Natural killer cell (primary cell): ENCODE measurements at regions not wholly inside any gene's neighbourhood (a gene's known extent, or its start where the extent isn't known, plus 50 kb on each side); places are given as distances from the start of the nearest gene placed in this dataset.

Source experiments
- ATAC-seq, 3 donors: fragments of 150-1000 bp in 2 of 3; fragments of 200-7000 bp in 1 of 3; cut with Tn5 transposase; 1 replicate in 1 of 3; 2 replicates in 2 of 3; pipeline ENCODE4 v1.10.0; 2021; ENCODE audit warnings: mild to moderate bottlenecking in 2 of 3, moderate library complexity in 2 of 3
- DNase-seq, 2 donors: peaks; one replicate each; pipeline versions ENCODE4 v3.0.0 to v3.0.0-alpha.2; 2013 to 2021; ENCODE audit warnings: mixed read lengths in 1 of 2
- H3K27ac ChIP-seq: one replicate; pipeline ENCODE4 v1.5.1; 2013; ENCODE audit warnings: mild to moderate bottlenecking, low read length
- H3K27me3 ChIP-seq: one replicate; pipeline ENCODE4 v1.6.1; 2013; ENCODE audit warnings: low read length; ENCODE audit not compliant: control insufficient read depth, insufficient read depth
- H3K36me3 ChIP-seq: one replicate; pipeline ENCODE4 v1.6.1; 2013; ENCODE audit warnings: low read length; ENCODE audit not compliant: control insufficient read depth, insufficient read depth
- H3K4me1 ChIP-seq: one replicate; pipeline ENCODE4 v1.6.1; 2013; ENCODE audit warnings: low read length; ENCODE audit not compliant: control insufficient read depth, insufficient read depth
- H3K4me3 ChIP-seq: one replicate; pipeline ENCODE4 v1.5.1; 2013; ENCODE audit warnings: low read length
- H3K9me3 ChIP-seq: one replicate; pipeline ENCODE4 v1.6.1; 2013; ENCODE audit warnings: low read length; ENCODE audit not compliant: control insufficient read depth, insufficient read depth
- H3K27ac Mint-ChIP-seq, 2 donors: one replicate each; pipeline ENCODE4 v1.8.0; 2022; ENCODE audit warnings: mild to moderate bottlenecking in 2 of 2, mixed read lengths in 2 of 2, moderate library complexity in 1 of 2
- H3K27me3 Mint-ChIP-seq, 2 donors: one replicate each; pipeline ENCODE4 v1.8.0; 2022; ENCODE audit warnings: low read depth in 2 of 2, mixed read lengths in 2 of 2
- H3K36me3 Mint-ChIP-seq: one replicate; pipeline ENCODE4 v1.8.0; 2022; ENCODE audit warnings: mixed read lengths
- H3K4me1 Mint-ChIP-seq, 2 donors: one replicate each; pipeline ENCODE4 v1.8.0; 2022; ENCODE audit warnings: mixed read lengths in 2 of 2
- H3K4me3 Mint-ChIP-seq: one replicate; pipeline ENCODE4 v1.8.0; 2022; ENCODE audit warnings: mild to moderate bottlenecking, moderate library complexity, mixed read lengths
- H3K9me3 Mint-ChIP-seq, 2 donors: one replicate each; pipeline ENCODE4 v1.8.0; 2022; ENCODE audit warnings: mixed read lengths in 2 of 2
- WGBS: methylation state at CpG from one replicate; pipeline ENCODE4 v1.1.7; 2013; ENCODE audit warnings: missing lambda C conversion rate; ENCODE audit not compliant: insufficient coverage; 5-methylcytosine and 5-hydroxymethylcytosine counted together
- intact Hi-C: fragments of 100-400 bp; cut with micrococcal nuclease; formaldehyde crosslinking; loops from one replicate; pipeline ENCODE4 v1.14.2; 2022
- TF ChIP-seq, protein P1 (sequence below): fragments of 200-600 bp; IDR thresholded peaks from one replicate; pipeline ENCODE4 v1.8.0; 2022; ENCODE audit warnings: antibody characterized with exemption

DNA sequence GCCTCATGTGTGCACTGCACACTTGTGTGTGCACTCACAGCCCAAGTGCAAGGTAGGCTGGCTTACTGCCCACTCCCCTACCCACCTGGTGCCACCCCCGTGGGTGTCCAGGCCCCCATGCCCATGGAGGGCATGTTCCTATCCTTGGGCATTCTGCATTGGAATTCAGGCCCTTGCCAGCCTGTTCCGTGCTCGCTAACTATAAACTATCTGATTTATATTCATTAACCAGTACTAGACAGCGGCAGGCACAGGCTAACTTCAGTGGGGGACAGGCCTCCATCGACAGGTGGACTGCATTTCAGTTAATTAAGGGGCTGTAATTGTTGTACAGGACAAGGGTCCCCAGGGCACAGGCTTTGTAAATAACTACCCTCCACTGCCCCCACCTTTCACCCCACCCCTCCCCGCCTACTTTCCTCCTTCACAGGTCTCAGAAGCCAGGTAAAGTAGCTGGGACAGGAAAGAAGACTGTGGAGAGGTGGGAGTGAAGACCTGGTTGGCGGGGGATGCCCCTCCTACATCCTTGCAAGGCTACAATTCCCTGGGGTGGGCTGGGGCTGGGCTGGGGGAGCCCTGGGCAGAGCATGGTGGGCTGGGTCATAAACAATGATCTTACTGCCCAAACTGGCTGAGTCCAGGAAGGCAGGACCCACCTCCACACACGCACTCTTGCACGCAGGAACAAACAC is 119.0 kb upstream of the LHX1 start:
- Mint-ChIP-seq H3K27me3 (peaks cover 24 to 36% of the 10 kb centered on the region in 2 donors), H3K27ac (no peak overlapping the region), H3K9me3 (no peaks in the 10 kb centered on the region), H3K4me1 (no peaks in the 10 kb centered on the region), H3K4me3 (no peak overlapping the region), H3K36me3 (no peaks in the 10 kb centered on the region)
- Histone ChIP-seq H3K27ac (no peak overlapping the region), H3K4me3 (no peak overlapping the region), H3K36me3 (no peaks in the 10 kb centered on the region), H3K27me3 (no peaks in the 10 kb centered on the region), H3K9me3 (no peaks in the 10 kb centered on the region), H3K4me1 (no peaks in the 10 kb centered on the region)
- TF ChIP-seq, protein P1, sequence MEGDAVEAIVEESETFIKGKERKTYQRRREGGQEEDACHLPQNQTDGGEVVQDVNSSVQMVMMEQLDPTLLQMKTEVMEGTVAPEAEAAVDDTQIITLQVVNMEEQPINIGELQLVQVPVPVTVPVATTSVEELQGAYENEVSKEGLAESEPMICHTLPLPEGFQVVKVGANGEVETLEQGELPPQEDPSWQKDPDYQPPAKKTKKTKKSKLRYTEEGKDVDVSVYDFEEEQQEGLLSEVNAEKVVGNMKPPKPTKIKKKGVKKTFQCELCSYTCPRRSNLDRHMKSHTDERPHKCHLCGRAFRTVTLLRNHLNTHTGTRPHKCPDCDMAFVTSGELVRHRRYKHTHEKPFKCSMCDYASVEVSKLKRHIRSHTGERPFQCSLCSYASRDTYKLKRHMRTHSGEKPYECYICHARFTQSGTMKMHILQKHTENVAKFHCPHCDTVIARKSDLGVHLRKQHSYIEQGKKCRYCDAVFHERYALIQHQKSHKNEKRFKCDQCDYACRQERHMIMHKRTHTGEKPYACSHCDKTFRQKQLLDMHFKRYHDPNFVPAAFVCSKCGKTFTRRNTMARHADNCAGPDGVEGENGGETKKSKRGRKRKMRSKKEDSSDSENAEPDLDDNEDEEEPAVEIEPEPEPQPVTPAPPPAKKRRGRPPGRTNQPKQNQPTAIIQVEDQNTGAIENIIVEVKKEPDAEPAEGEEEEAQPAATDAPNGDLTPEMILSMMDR, result no peak
- intact Hi-C loops, result no loop called here
- WGBS, result 88% methylated on average over 7 of the region's 9 CpGs
- ATAC-seq (no peak), DNase-seq (no peak)

DNA sequence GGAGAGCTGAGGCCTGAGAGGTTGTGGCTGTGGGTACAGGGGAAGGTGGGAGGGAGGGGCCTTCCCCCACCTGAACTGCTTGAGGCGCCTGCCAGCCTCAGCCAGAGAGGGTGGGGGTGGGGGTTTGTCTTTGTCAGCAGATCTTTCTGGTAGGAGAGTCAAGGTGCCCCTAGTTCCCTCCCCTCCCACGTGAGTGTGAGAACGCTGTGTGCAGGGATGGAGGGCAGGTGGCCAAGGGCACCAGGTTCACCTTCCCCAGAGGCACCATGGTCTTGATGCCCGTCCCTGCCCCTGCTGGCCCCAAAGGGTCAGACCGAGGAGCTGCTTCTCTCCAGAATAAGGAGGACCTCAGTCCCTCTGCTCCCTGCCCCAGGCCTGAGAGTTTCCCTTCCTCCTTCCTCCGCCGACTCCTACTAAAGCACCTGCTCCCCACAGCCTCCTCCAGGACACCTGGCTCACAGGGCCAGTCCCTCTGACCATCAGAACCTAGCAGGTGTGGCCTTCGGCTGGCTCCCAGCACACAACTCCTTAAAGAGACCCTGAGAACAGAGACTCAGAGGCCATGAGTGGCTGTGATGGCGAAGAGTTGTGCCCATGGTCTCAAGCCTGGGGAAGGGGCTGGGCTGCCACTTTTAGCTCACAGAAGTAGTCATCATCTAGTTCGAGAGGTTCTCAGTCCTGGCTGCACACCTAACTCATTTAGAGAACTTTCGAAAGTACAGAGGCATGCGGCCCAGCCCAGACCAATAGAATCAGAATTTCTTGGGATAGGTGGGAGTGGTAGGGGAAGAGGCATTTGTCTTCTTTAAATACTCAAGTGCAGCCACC is 113.2 kb upstream of the LHX1 start:
- no peaks in the 10 kb centered on the region for H3K4me1 Mint-ChIP-seq
- Histone ChIP-seq H3K4me3 (no peak overlapping the region), H3K4me1 (no peaks in the 10 kb centered on the region), H3K27me3 (peaks cover 3% of the 10 kb centered on the region), H3K36me3 (no peaks in the 10 kb centered on the region), H3K9me3 (no peaks in the 10 kb centered on the region), H3K27ac (no peak overlapping the region)
- 72% methylated on average over 10 of the region's 12 CpGs for WGBS
- ATAC-seq, result no peak
- no peak overlapping the region for H3K4me3 Mint-ChIP-seq
- H3K27ac Mint-ChIP-seq, result no peak overlapping the region
- intact Hi-C loops, result no loop called here
- no peak for DNase-seq
- peaks cover 26 to 36% of the 10 kb centered on the region in 2 donors for H3K27me3 Mint-ChIP-seq
- TF ChIP-seq, protein P1, result no peak
- H3K9me3 Mint-ChIP-seq, result no peaks in the 10 kb centered on the region
- H3K36me3 Mint-ChIP-seq, result no peaks in the 10 kb centered on the region

DNA sequence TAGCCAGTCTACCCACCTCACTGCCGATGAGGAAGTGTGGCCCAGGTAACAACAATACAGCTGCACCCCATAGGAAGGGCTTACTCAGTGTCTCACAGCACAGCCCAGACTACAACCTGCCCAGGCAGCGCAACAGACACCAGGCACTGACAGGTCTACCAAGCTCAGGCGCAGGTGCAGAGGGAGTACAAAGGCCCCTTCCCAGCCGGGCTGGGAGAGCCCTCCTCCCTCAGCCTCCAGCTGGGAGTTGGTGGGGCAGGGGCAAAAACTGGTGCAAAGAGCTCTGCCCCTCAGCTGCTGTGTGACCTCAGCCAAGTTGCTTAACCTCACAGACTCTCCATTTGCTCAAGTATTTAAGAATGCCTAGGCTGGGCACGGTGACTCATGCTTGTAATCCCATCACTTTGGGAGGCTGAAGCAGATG is 112.6 kb upstream of the LHX1 start:
- ATAC-seq (no peak), DNase-seq (no peak)
- Histone ChIP-seq H3K27ac (no peak overlapping the region), H3K4me1 (no peaks in the 10 kb centered on the region), H3K4me3 (no peak overlapping the region), H3K27me3 (peaks cover 3% of the 10 kb centered on the region), H3K9me3 (no peaks in the 10 kb centered on the region), H3K36me3 (no peaks in the 10 kb centered on the region)
- Mint-ChIP-seq H3K4me1 (no peaks in the 10 kb centered on the region), H3K4me3 (no peak overlapping the region), H3K27ac (no peak overlapping the region), H3K36me3 (no peaks in the 10 kb centered on the region), H3K27me3 (peaks cover 26 to 36% of the 10 kb centered on the region in 2 donors), H3K9me3 (no peaks in the 10 kb centered on the region)
- TF ChIP-seq, protein P1, result no peak
- intact Hi-C loops, result no loop called here
- WGBS, result 81% methylated on average over 5 of the region's 5 CpGs
